ENCODE measurements at regions not wholly inside any gene's neighbourhood (a gene's known extent, or its start where the extent isn't known, plus 50 kb on each side); places are given as distances from the start of the nearest gene placed in this dataset.
"Not testable (repeated sequence)": the region's sequence is repeated elsewhere in the genome, so short reads cannot be mapped to it uniquely, and the experiment has no call there.

DNA sequence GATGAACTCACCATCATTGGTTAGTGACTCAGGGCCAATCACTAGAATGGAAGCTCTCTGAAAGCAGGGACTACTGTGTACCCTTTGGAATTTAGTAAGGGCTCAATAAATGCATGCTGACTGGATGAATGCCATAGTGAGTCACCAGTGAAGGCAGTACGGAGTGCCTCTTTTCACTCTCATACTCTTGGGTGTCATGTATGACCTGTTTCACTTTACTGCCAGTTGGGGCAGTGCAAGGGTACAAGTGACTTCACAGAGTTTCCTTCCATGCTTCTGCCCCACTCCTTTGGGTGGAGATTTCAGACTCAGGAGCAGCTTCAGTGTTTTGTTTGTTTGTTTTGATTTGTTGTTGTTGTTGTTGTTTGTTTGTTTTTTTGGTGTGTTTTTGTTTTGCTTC lies 57.7 kb downstream of the SOX3 start:
- no peak for DNase-seq (ENCODE audit: low read depth)

DNA sequence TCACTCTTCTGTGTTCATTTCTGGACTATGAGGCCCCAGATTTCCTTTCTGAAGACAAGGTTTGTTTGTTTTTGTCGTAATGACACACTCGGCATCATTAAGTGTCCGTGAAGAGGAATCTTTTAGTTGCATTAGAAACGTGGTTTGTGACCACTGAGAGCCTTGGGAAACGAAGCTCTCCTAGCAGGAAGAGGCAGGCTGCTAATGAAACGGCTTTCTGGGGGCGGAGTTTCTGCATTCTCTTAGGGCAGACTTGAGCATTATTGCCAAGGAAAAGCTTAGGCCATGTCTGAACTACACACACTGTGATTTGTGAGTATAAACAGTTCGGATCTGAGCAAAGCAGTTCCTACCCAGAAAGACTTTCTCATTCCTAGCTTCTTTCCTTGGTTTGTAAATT lies 64.0 kb downstream of the SOX3 start:
- peak; percentile 0 for DNase-seq (ENCODE audit: low read depth)

DNA sequence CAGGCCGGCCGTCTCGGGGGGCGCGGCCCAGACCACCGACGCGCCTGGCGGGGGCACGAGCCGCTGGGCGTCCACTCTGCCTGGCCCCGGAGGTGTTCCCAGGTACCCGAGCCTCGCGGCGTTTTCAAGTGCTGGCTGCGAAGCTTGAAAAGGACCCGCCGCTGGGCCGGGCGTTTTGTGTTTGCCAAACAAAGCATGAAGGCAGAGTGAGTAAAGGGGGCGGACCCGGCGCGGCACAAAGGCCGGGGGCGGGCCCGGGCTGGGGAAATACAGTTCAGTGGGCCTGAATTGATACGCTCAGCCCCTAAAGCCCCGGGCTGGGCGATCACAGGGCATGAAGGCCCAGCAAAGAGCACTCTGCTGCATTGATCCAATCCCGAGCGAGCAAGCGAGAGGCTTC lies 65.4 kb downstream of the SOX3 start:
- no peak for DNase-seq (ENCODE audit: low read depth)

DNA sequence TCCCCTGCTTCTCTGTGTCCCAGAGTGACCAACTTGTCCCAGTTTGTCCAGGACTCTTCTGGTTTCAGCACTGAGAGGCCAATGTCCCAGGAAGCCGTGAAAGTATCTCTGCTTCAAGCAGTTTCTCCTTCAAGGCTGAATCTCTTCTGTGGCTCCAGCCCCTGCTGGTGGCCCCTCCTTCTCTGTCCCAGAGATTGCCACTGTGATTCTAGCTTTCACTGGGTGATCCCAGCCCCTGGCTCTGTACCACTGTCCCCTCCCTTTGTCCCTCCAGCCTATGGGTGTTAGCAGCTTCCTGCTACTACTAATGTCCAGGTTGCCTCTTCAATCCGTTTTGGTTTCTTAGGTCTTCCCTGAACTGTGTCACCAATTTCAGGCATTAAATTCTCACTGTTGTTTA lies 70.5 kb downstream of the SOX3 start:
- DNase-seq (ENCODE audit: low read depth): no peak

DNA sequence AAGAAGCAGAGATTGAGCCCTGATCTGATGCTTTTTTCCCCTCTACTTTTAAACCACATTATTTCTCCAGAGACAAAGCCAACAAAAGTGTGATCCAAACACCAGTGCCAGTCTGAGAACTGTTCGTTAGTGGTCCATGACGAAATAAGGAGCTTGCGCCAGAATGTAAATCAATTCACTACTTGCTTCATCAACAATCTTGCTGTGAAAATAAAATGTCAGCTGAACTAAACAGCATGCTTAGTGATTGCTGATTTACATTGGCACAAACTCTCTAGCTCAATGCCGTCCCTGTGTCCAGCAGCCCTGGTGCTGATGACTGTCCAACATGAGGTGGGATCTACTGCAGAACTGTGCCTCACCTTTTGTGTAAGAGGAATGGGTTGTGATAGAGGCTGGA lies 71.3 kb downstream of the SOX3 start:
- no peak for DNase-seq (ENCODE audit: low read depth)

DNA sequence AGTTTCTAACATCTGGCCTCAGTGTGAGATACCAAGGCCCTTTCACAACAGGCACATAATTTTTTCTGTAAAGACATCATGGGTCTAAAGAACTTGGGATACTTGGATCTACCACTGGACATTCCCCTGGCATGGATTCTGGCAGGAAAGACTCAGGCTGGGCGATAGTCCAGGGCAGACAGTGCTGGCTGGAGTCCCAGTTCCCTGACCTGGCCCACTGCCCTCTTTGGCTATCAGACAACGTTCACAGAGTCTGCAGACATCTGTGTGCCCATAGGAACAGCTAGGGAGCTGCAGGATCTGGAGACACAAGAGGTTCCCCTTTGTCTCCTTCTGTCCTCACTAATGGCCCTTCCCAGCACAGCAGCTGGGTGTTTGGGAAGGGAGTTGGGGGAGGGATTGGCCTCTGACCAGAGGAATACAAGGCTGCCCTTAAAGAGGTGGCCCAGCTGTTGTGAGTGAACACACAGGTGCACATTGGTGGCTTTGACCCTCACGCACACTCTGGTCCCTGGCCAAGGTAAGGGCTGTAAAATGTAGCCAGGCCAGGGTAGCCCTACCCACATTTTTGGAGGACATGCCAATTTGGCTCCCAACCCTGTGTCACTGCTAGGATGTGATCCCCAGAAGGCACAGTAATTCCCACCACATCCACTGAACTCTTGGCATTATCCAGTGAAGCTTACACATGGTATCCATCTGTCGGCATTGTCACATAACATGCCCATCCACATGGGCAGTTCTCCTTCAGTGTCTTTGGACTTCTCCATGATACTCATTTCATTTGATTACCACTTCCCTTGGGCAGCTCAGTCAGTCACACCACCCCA lies 72.3 kb downstream of the SOX3 start:
- no peak for DNase-seq (ENCODE audit: low read depth)

DNA sequence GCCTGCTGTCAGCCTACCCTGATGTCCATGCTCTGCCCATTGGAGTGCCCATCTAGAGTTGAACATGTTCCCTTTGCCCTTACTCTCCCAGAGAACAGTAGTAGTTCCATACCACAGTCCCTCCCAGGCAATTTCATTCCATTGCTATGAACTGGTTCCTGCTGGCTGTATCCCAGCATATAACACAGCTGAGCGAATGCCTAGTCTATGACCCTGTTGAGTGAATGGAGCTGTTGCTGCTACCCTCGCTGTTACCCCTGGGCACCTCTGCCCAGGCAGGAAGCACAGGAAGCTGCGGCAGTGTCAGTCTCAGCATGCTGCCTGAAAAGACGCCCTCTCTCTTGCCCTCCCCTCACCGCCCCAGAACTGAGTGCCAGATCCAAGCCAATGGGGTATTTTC lies 73.3 kb downstream of the SOX3 start:
- DNase-seq (ENCODE audit: low read depth): no peak

DNA sequence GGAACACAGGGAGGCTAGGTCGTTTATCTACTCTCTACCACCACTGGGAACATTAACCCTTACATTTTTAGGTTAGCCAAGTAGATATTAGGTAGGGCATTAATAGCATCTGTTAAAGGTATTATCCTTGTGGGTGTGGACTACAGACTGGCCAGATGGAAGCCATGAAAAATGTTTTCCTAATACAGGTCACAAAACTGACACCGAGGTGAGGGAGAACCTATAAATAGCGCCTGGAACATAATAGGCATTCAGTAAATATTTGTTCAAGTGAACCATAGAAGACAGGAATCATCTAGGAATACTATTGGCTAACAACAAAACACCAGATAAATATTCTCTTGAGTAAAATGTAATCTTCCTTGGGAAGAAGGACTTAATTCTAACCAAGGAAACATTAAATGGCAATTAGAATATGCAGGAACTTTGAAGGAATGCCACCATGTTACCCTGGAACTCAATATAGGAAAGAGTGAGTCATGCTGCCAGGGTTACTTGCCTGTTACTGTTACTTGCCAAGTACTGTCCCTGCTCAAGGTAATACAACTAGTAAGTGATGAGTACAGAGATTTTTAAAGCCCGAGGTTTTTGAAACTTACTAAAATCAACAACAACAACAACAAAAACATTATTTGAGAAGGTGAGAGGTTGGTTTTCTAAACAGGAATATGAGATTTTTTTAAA lies 79.0 kb downstream of the SOX3 start:
- DNase-seq (ENCODE audit: low read depth): no peak

DNA sequence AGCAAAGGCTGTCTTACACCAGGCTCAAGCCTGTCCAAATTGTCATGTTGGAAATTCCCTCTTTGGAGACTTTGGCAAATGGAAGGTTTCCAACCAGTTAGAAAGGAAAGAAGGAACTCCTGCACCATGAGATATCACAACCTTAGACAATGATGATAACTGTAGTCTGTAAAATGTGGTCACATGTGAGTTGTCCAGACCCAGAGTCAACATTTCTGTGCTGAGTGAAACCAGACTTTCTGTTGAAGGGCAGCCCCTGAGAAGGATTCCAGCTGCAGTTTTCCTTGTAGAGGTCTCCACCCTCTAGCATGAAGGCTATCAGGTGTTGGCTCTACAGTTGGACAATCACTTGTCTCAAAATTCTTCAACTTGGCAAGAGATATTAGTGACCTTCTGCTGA lies 82.4 kb downstream of the SOX3 start:
- DNase-seq (ENCODE audit: low read depth): no peak

DNA sequence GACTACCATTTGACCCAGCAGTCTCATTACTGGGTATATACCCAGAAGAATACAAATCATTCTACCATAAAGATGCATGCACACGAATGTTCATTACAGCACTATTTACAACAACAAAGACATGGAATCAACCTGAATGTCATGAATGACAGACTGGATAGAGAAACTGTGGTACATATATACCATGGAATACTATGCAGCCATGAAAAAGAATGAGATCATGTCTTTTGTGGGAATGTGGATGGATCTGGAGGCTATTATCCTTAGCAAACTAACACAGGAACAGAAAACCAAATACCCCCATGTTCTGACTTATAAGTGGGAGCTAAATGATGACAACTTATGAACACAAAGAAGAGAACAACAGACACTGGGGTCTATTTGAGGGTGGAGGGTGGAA lies 102.7 kb downstream of the SOX3 start:
- not testable (repeated sequence) for DNase-seq (ENCODE audit: low read depth)

DNA sequence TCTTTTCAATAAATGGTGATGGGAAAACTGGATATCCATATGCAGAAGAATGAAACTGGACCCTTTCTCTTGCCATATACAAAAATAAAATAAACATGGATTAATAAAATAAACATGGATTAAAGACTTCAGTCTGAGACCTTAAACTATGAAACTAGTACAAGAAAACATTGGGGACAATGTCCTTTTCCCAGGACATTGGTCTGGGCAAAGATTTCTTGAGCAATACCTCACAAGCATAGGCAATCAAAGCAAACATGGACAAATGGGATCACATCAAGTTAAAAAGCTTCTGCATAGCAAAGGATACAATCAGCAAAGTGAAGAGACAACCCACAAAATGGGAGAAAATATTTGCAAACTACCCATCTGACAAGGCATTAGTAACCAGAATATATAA lies 108.5 kb downstream of the SOX3 start:
- not testable (repeated sequence) for DNase-seq (ENCODE audit: low read depth)

DNA sequence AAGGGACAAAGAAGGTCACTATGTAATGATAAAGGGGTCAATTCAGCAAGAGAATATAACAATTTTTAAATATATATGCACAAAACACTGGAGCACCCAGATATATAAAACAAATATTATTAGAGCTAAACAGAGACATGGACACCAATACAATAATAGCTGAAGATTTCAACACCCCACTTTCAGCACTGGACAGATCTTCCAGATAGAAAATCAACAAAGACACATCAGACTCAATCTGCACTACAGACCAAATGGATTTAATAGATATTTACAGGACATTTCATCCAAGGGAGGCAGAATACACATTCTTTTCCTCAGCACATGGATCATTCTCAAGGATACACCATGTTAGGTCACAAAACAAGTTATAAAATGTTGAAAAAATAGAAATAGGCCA lies 111.4 kb downstream of the SOX3 start:
- DNase-seq (ENCODE audit: low read depth): no peak

DNA sequence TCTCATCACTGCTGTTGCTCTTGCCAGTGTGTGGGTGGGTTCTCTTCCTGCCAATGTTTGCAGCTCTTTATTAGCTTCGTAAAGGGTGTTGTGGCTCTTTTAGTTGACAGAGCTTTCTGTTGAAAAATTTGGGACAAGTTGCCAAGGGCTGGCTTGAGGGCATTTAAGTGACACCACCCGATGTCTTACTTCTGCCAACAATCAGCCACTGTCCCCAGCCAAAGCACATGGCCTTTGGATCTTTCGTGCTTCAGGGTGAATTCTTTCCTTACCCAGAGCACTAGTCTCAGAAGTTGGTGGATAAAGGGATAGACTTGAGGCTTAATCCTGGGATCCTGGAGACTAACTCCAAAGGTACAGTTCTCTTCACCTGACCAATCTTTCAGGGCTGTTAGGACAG lies 113.6 kb downstream of the SOX3 start:
- DNase-seq (ENCODE audit: low read depth): no peak

DNA sequence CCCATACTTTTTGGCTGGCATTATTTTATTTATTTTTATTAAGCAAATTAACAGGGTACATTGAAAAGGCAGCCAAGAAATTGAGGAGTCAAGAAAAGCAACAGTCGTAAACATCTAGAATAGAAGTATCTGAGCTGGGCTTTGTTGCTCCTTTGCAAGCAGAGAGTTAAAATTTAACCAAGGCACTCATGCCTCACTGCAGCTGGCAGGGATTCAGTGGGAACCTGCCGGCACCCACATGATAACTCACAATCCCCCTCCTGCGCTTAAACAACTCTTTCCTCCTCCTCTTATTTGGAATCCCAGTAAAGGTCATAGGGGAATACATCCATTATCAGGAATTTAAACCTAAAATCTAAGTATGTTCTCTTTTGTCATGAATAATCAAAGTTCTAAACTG lies 115.5 kb downstream of the SOX3 start:
- DNase-seq (ENCODE audit: low read depth): no peak

DNA sequence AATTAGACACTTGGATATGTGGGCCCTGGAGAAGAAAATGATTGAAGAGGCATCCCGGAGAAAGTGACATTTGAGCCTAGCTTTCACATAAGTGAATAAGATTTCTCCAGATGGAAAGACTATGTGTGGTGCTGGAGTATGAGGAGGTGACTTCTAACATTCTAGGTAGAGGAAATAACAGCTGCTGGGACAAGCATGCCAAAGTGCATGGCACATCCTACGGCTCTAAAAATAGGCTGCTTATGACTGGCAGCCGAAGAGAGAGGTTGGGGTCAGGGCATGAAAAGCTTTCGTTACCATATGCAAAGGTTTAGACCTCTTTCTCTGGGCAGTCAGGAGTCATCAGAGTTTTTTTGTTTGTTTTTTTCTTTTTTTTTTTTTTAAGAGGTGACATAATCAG lies 142.0 kb downstream of the SOX3 start:
- DNase-seq (ENCODE audit: low read depth): no peak

DNA sequence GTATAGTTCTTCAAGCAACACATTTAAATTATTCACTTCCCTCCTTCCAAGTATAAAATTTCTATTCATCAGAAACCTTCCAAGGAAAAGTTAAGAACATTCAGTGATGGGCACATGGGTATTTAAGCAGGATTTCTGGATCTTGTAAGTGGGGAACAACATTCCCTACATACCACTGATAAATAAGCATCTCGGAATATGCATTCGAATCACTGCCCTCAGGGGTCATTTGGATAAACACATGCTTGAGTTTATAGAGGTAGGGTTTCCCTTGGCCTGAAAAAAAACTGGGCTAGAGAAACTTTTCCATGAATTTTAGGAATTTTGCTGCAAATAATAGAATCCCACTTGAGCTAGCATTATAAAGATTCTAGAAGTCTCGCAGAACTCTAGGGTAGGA lies 143.9 kb downstream of the SOX3 start:
- DNase-seq (ENCODE audit: low read depth): no peak

DNA sequence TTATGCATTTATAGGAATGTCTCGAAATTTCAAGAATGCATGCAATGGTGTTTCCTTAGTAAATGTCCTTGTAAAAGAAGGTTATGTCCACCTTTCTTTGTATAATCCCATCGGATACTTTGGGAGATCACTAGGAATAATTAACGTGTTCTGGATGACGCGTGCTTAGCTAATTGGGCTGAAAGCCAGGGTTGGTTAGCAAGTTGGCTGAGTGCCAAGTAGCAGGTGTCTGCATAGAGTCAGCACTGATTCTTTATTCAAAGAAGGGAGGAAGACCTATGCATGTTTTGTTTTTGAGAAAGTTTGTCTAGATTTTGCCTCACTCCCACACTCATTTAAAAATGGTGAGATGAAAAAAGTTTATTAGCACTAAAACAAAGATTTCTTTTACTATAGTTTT lies 144.6 kb downstream of the SOX3 start:
- DNase-seq (ENCODE audit: low read depth): no peak

DNA sequence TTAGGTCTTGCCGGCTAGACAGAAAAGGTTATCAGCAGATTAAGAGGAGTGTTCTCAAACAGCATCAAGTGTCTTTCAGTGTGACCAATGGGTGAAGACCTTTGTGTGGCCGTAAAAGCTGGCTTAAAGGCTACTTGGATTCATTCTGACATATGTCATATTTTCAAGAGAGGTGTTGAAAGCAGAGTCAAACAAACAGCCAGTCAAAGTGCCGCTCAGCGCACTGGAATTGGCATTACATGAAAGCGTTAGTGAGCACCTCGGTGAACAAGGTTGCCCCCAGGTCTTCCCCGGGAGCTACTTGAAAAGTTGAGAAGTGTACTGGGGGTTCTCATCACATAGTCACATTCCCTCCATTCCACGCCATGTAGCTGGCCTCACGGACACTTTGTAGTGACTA lies 148.9 kb downstream of the SOX3 start:
- no peak for DNase-seq (ENCODE audit: low read depth)

DNA sequence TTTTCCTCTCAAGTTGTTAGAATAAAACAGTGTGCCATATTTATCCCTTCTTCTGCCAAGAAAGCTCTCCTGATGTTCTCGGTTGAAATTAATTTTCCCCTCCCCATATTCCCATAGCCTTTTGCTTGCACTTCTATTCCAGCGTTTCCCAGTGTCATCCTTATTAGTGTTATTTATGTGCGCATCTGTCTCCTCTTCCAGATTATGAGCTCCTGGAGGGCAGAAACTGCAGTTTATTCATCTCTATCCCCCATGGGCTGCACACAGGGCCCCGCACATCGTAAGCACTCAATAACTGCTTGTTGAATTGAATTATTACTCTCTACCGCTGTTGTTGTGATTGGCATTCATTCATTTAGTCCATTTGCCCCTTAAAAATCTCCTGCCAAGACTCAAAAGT lies 149.4 kb downstream of the SOX3 start:
- no peak for DNase-seq (ENCODE audit: low read depth)

DNA sequence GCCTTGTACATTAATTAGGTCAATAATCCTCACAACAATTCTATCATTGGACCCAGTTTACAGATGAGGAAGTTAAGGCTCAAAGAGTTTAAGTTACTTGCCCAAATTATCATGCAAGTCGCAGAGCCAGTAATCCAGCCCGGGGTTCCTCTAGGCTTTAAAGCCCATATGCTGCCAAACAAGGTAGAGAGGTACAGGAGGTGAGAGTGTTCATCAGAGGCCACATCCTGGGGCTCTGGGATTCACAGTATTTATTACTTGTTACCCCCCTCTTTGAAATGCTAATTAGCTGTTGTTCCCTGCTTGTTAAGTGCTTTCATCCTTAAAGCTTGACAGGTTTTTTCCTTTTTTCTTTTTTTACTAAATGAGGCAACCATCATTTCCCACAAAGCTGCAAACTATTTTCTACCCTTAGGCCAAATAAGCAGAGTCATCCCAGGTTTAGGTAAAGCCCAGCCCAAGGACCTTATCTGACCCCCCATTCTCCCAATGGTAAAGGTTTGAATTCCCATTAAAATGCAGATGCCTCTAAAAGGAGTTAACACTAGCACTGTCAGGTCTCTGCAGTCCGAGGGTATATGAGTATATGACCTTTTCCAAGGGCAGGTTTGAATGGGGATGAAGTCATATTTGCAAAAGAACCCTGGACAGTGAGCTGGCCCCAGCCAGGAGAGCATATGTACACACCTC lies 150.3 kb downstream of the SOX3 start:
- DNase-seq (ENCODE audit: low read depth): no peak

DNA sequence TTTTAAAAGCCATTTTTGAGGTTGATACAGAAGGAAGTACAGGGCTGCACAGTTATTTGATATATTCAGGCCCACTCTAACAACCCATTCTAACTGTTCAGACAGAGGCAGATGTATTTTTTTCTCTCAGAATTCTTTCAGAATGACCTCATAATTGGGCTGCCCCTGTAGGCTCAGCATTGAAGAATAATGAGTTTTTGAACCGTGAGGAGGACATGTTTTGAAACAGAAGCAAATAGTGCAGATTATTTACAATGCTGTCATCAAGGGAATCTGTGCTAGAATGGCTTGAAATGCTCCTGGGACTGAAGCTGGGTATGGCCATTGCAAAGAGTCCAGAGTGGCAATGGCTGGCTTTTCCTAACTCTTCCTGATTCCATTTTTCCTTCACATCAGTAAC lies 158.1 kb downstream of the SOX3 start:
- peak; percentile 0 for DNase-seq (ENCODE audit: low read depth)

DNA sequence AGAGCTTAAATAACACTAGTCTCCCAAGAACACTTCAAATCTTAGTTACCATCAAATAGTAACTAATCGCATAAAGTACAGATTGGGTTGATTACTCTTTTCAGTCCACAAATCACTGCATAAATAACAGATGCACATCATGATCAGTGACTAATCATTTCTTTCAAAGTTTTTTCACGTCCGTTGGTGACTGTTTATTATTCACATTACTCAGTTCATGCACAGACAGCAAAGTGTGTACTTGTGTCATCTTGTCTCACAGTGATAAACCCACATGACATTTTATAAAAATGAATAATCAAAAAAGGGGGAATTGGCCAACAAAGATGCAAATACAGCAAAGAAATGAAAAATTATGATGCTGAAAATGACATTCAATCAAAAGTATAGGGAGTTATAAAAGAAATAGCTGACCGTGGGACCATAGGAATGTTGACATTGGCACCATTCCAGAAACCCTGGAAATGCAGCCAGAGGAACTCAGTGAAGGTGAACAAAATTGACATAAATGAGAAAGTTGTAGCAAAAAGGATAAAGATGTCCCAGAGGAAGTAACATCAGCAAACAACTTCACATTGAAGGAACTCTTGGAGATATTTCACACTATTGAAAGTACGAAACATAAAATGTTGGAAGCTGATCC lies 161.5 kb downstream of the SOX3 start:
- DNase-seq (ENCODE audit: low read depth): no peak

DNA sequence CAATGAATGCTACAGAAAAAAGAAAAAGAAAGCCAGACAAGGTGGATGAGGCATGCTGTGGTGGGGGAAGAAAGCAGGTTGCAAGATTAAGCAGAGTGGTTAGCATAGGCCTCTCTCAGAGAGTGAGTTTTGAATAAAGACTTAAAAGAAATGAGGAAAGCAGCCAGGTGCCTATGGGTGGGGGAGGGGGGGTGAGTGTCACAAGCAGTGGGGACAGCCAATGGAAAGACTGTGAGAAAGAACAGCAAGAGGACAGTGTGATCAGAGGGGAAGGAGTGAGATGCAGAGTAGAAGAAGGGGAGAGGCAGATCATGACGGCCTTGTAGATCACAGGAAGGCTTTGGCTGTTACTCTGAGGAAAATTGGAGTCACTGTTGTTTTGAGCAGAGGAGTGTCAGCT lies 162.5 kb downstream of the SOX3 start:
- DNase-seq (ENCODE audit: low read depth): no peak
